Gastrocnemius medialis (tissue), 4 donors: ENCODE measurements at regions not wholly inside any gene's neighbourhood (a gene's known extent, or its start where the extent isn't known, plus 50 kb on each side); places are given as distances from the start of the nearest gene placed in this dataset.

Source experiments
- ATAC-seq, 2 donors: fragments of 150-250 bp; one replicate each; pipeline ENCODE4 v1.9.1; 2016
- DNase-seq, 2 donors: peaks; one replicate each; pipeline ENCODE4 v3.0.0-alpha.2; 2019
- H3K27ac ChIP-seq, 4 donors: fragments of 200-600 bp; sonication (generic); 1 replicate in 1 of 4; 2 replicates in 3 of 4; pipeline ENCODE4 v1.5.1; 2016 to 2018; ENCODE audit warnings: mild to moderate bottlenecking in 2 of 4, moderate library complexity in 1 of 4
- H3K27me3 ChIP-seq, 3 donors: fragments of 200-600 bp; sonication (generic) in 2 of 3; 1 replicate in 1 of 3; 2 replicates in 2 of 3; pipeline versions ENCODE4 v1.5.1 to v1.6.0; 2016 to 2019; ENCODE audit warnings: mild to moderate bottlenecking in 1 of 3, moderate library complexity in 1 of 3
- H3K36me3 ChIP-seq, 2 donors: fragments of 200-600 bp; sonication (generic) in 1 of 2; one replicate each; pipeline ENCODE4 v1.5.1; 2017 to 2018
- H3K4me1 ChIP-seq, 2 donors: fragments of 200-600 bp; sonication (generic) in 1 of 2; one replicate each; pipeline ENCODE4 v1.5.1; 2016 to 2017; ENCODE audit warnings: mild to moderate bottlenecking in 2 of 2
- H3K4me3 ChIP-seq, 4 donors: fragments of 200-600 bp; sonication (generic) in 3 of 4; 1 replicate in 1 of 4; 2 replicates in 3 of 4; pipeline ENCODE4 v1.5.1; 2016 to 2019; ENCODE audit warnings: mild to moderate bottlenecking in 2 of 4
- H3K9me3 ChIP-seq, 3 donors: fragments of 200-600 bp; sonication (generic) in 2 of 3; 1 replicate in 1 of 3; 2 replicates in 2 of 3; pipeline ENCODE4 v1.5.1; 2016 to 2019
- POLR2A ChIP-seq, 2 donors: fragments of 450-650 bp; IDR thresholded peaks; one replicate each; pipeline ENCODE4 v1.6.1; 2017; ENCODE audit warnings: antibody characterized with exemption in 2 of 2, mild to moderate bottlenecking in 2 of 2, moderate library complexity in 2 of 2
- in situ Hi-C, 4 donors: fragments of 200-750 bp; cut with MboI; loops; one replicate each; pipeline versions ENCODE4 v1.15.0 to v1.8.0; 2017; ENCODE audit warnings: low sequenced_read_pairs in 4 of 4
- intact Hi-C: fragments of 100-400 bp; cut with DNase I; formaldehyde crosslinking; loops from one replicate; pipeline ENCODE4 v1.15.1; 2023; ENCODE audit warnings: low total_unique reads
- TF ChIP-seq, protein P1 (sequence below), 5 experiments: fragments of 450-650 bp in 3 of 5; fragments of 200-600 bp in 2 of 5; sonication (generic) in 2 of 5; IDR thresholded peaks in 4 of 5; conservative IDR thresholded peaks in 1 of 5; 1 replicate in 4 of 5; 2 replicates in 1 of 5; pipeline ENCODE4 v1.5.1; 2016 to 2019; ENCODE audit warnings: antibody characterized with exemption in 5 of 5, mild to moderate bottlenecking in 3 of 5, moderate library complexity in 3 of 5

DNA sequence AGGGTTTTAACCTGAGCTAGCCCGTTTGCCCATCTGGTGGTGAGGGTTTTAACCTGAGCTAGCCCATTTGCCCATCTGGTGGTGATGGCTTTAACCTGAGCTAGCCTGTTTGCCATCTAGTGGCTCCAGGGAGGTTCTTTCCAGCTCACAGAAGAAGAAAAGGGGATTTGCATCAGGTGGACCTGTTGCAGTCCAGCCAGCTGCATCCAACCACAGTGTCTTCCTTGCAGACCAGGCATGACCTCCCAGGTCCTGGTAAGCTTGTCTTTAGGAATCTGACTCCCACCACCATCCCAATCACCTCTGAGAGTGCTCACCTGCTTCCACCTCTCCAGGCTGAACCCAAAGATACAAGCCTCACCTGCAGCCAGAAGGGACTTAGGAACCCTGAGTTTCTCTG is 62.4 kb upstream of the EMX2 start:
- no peaks in the 10 kb centered on the region for H3K36me3 ChIP-seq
- H3K27ac ChIP-seq: no peak overlapping the region
- DNase-seq: no peak
- in situ Hi-C loops (loop anchor here in 2 of 4 donors (25.0 kb wide), 1 partner anchor 982 kb away; no protein-coding TSS in a partner anchor), intact Hi-C loops (no loop called here)
- ATAC-seq: no peak
- no peak overlapping the region for H3K4me3 ChIP-seq
- no peaks in the 10 kb centered on the region for H3K27me3 ChIP-seq
- H3K9me3 ChIP-seq: no peaks in the 10 kb centered on the region
- TF ChIP-seq POLR2A (IDR thresholded peaks at IDR 0.05): no peak
- TF ChIP-seq, protein P1, sequence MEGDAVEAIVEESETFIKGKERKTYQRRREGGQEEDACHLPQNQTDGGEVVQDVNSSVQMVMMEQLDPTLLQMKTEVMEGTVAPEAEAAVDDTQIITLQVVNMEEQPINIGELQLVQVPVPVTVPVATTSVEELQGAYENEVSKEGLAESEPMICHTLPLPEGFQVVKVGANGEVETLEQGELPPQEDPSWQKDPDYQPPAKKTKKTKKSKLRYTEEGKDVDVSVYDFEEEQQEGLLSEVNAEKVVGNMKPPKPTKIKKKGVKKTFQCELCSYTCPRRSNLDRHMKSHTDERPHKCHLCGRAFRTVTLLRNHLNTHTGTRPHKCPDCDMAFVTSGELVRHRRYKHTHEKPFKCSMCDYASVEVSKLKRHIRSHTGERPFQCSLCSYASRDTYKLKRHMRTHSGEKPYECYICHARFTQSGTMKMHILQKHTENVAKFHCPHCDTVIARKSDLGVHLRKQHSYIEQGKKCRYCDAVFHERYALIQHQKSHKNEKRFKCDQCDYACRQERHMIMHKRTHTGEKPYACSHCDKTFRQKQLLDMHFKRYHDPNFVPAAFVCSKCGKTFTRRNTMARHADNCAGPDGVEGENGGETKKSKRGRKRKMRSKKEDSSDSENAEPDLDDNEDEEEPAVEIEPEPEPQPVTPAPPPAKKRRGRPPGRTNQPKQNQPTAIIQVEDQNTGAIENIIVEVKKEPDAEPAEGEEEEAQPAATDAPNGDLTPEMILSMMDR (IDR thresholded peaks at IDR 0.05 in 4 of 5, conservative IDR thresholded peaks at IDR 0.05 in 1 of 5): no peak
- H3K4me1 ChIP-seq: no peaks in the 10 kb centered on the region

DNA sequence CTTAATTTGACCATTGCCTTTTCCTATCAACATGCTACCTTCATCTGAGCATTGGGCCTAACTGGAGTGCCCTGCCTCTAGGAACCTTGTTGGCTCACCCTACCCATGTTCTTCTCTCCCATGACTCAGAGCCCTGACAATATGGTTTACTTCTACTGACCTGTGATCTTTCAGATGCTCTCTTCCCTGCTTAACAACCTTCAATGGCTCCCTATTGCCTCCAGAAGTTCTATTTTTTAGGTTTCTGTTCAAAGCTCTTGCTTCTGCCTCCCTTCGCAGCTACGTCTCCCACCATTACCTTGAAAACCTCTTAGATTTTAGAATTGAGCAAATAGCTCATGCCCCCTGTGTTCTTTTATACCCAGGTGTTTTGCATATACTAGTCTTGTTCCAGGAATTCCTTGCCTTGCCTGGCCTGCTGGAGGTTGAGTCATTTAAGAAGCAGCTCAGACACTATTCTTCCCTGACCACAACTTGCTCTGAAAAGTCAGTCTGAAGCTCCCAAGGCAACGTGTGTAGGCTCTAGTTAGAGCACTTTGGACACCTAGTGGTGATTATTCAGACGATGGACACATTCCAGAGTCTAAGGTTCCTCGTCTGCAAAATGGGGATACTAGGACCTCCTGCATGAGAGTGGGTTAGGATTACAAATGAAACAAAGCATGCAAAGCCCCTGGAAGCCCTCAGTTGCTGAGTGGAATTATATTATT is 64.4 kb upstream of the EMX2 start:
- H3K9me3 ChIP-seq: no peaks in the 10 kb centered on the region
- intact Hi-C loops: no loop called here
- in situ Hi-C loops: loop anchor here in 2 of 4 donors (25.0 kb wide), 1 partner anchor 984 kb away; no protein-coding TSS in a partner anchor
- no peak for ATAC-seq
- TF ChIP-seq POLR2A (IDR thresholded peaks at IDR 0.05): no peak
- TF ChIP-seq, protein P1 (IDR thresholded peaks at IDR 0.05 in 4 of 5, conservative IDR thresholded peaks at IDR 0.05 in 1 of 5): no peak
- no peak overlapping the region for H3K4me3 ChIP-seq
- DNase-seq: no peak
- no peak overlapping the region for H3K27ac ChIP-seq
- no peaks in the 10 kb centered on the region for H3K4me1 ChIP-seq
- H3K36me3 ChIP-seq: no peaks in the 10 kb centered on the region
- H3K27me3 ChIP-seq: no peaks in the 10 kb centered on the region

- TF ChIP-seq, protein P1 (IDR thresholded peaks at IDR 0.05 in 4 of 5, conservative IDR thresholded peaks at IDR 0.05 in 1 of 5): no peak
- no peak for TF ChIP-seq POLR2A (IDR thresholded peaks at IDR 0.05)
- no peaks in the 10 kb centered on the region for H3K27me3 ChIP-seq
- peak; percentile 37 to 60 for DNase-seq
- no peaks in the 10 kb centered on the region for H3K4me1 ChIP-seq
- H3K4me3 ChIP-seq: no peak overlapping the region
- intact Hi-C loops: no loop called here
- H3K9me3 ChIP-seq: no peaks in the 10 kb centered on the region
- H3K36me3 ChIP-seq: no peaks in the 10 kb centered on the region
- peak; percentile 70 to 78 for ATAC-seq
- H3K27ac ChIP-seq: peak overlapping the region in 3 of 4 donors; percentile 40 to 62 (median 52)
- in situ Hi-C loops: loop anchor here in 2 of 4 donors (25.0 kb wide), 1 partner anchor 985 kb away; no protein-coding TSS in a partner anchor
Observed at GRCh38 chr10:117477211-117477947, 65.2 kb upstream of the EMX2 start.

DNA sequence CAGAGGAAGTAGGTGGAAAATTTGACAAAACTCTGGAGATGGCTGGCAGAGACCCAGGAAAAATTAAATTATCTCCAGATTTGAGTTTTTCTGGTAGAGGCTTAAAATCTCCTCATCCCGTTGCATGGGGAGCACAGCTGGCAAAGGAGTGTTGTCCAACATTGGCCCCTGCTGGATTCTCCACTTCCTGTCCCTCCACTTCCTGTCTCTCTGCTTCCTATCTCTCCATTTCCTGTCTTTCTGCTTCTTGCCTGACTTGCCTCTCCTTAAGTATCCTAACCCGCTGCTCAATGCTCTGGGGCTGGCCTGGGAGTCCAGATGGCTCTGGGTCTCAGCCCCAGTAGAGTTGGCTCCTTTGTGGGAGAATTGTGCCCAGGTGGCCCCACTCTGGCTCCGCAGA is 65.8 kb upstream of the EMX2 start:
- Histone ChIP-seq H3K27me3 (no peaks in the 10 kb centered on the region), H3K27ac (peak overlapping the region in 3 of 4 donors; percentile 40 to 62 (median 52)), H3K4me3 (no peak overlapping the region), H3K4me1 (no peaks in the 10 kb centered on the region), H3K36me3 (no peaks in the 10 kb centered on the region), H3K9me3 (no peaks in the 10 kb centered on the region)
- ATAC-seq: peak; percentile 30 to 53
- DNase-seq: peak in 1 of 2 donors; percentile 27
- intact Hi-C loops: no loop called here
- no peak for TF ChIP-seq POLR2A (IDR thresholded peaks at IDR 0.05)
- TF ChIP-seq, protein P1 (IDR thresholded peaks at IDR 0.05 in 4 of 5, conservative IDR thresholded peaks at IDR 0.05 in 1 of 5): no peak
- in situ Hi-C loops: loop anchor here in 2 of 4 donors (25.0 kb wide), 1 partner anchor 986 kb away; no protein-coding TSS in a partner anchor
